Hepatocyte (in vitro differentiated cells): ENCODE measurements at regions not wholly inside any gene's neighbourhood (a gene's known extent, or its start where the extent isn't known, plus 50 kb on each side); places are given as distances from the start of the nearest gene placed in this dataset.

Source experiments
- DNase-seq: peaks from one replicate; pipeline ENCODE4 v3.0.0-alpha.2; 2016; ENCODE audit warnings: low spot score
- H2AFZ ChIP-seq: fragments of 200-600 bp; sonication (generic); 2 replicates; pipeline ENCODE4 v1.6.0; 2016; ENCODE audit warnings: antibody characterized with exemption, mild to moderate bottlenecking
- H3K27ac ChIP-seq: fragments of 200-600 bp; sonication (generic); 2 replicates; pipeline ENCODE4 v1.5.1; 2016; ENCODE audit warnings: mild to moderate bottlenecking
- H3K27me3 ChIP-seq: fragments of 200-600 bp; sonication (generic); 2 replicates; pipeline ENCODE4 v1.6.1; 2016
- H3K36me3 ChIP-seq: fragments of 200-600 bp; sonication (generic); replicated peaks from 2 replicates; pipeline ENCODE4 v1.5.1; 2016; ENCODE audit warnings: low read depth; ENCODE audit not compliant: insufficient read depth
- H3K4me1 ChIP-seq: fragments of 200-600 bp; sonication (generic); 2 replicates; pipeline ENCODE4 v1.5.1; 2016; ENCODE audit warnings: mild to moderate bottlenecking, moderate library complexity; ENCODE audit not compliant: insufficient read depth
- H3K4me2 ChIP-seq: fragments of 200-600 bp; sonication (generic); 2 replicates; pipeline ENCODE4 v1.6.0; 2016
- H3K4me3 ChIP-seq: fragments of 200-600 bp; sonication (generic); 2 replicates; pipeline ENCODE4 v1.5.1; 2016; ENCODE audit warnings: mild to moderate bottlenecking
- H3K79me2 ChIP-seq: fragments of 200-600 bp; sonication (generic); 2 replicates; pipeline ENCODE4 v1.6.0; 2017; ENCODE audit warnings: mild to moderate bottlenecking
- H3K9me2 ChIP-seq: fragments of 200-600 bp; sonication (generic); replicated peaks from 2 replicates; pipeline ENCODE4 v1.6.0; 2017; ENCODE audit warnings: mild to moderate bottlenecking; ENCODE audit not compliant: insufficient read depth
- H3K9me3 ChIP-seq: fragments of 200-600 bp; sonication (generic); 2 replicates; pipeline ENCODE4 v1.5.1; 2016; ENCODE audit warnings: low read depth, mild to moderate bottlenecking
- H4K20me1 ChIP-seq: fragments of 200-600 bp; sonication (generic); 2 replicates; pipeline ENCODE4 v1.6.0; 2016; ENCODE audit warnings: mild to moderate bottlenecking; ENCODE audit not compliant: insufficient read depth, poor library complexity, severe bottlenecking
- CTCF ChIP-seq: fragments of 200-600 bp; sonication (generic); IDR thresholded peaks from 2 replicates; pipeline ENCODE4 v1.5.1; 2016; ENCODE audit warnings: antibody characterized with exemption, mild to moderate bottlenecking; ENCODE audit not compliant: poor library complexity
- EZH2 ChIP-seq: fragments of 200-600 bp; sonication (generic); IDR thresholded peaks from 2 replicates; pipeline ENCODE4 v1.6.1; 2016; ENCODE audit warnings: antibody characterized with exemption, mild to moderate bottlenecking, borderline replicate concordance
- EZH2phosphoT487 ChIP-seq: fragments of 200-600 bp; sonication (generic); IDR thresholded peaks from one replicate; pipeline ENCODE4 v1.6.1; 2018; ENCODE audit warnings: antibody characterized with exemption, mild to moderate bottlenecking, low read depth, moderate library complexity; ENCODE audit not compliant: unreplicated experiment, severe bottlenecking
- WGBS: methylation state at CpG from one replicate; pipeline ENCODE4 v1.1.6; 2016; ENCODE audit warnings: low lambda C conversion rate; ENCODE audit errors: missing lambda C conversion rate; 5-methylcytosine and 5-hydroxymethylcytosine counted together

GRCh38 chr13:95391362-95391761 lies 90.1 kb upstream of the ABCC4 start:
- TF ChIP-seq CTCF (no peak), EZH2phosphoT487 (no peak)
- H3K4me1 ChIP-seq = no peaks in the 10 kb centered on the region
- no peaks in the 10 kb centered on the region for H3K9me2 ChIP-seq
- H3K4me2 ChIP-seq = no peak overlapping the region
- no peak overlapping the region for H3K27ac ChIP-seq
- 87% methylated on average over 2 of the region's 2 CpGs for WGBS
- H3K9me3 ChIP-seq = no peaks in the 10 kb centered on the region
- H3K4me3 ChIP-seq = no peak overlapping the region
- H4K20me1 ChIP-seq = no peaks in the 10 kb centered on the region
- H3K27me3 ChIP-seq = no peaks in the 10 kb centered on the region
- H2AFZ ChIP-seq = no peak overlapping the region
- no peaks in the 10 kb centered on the region for H3K36me3 ChIP-seq
- H3K79me2 ChIP-seq = no peaks in the 10 kb centered on the region
- no peak for DNase-seq

- H3K4me3 ChIP-seq = no peak overlapping the region
- H4K20me1 ChIP-seq = no peaks in the 10 kb centered on the region
- no peak for DNase-seq
- no peak overlapping the region for H3K4me2 ChIP-seq
- WGBS = 91% methylated on average over 2 of the region's 2 CpGs
- no peaks in the 10 kb centered on the region for H3K4me1 ChIP-seq
- H3K9me2 ChIP-seq = no peaks in the 10 kb centered on the region
- H3K9me3 ChIP-seq = no peaks in the 10 kb centered on the region
- H3K27ac ChIP-seq = no peak overlapping the region
- no peak for TF ChIP-seq CTCF
- TF ChIP-seq EZH2 = no peak
- no peak for TF ChIP-seq EZH2phosphoT487
- H3K79me2 ChIP-seq = no peaks in the 10 kb centered on the region
- H3K27me3 ChIP-seq = no peaks in the 10 kb centered on the region
- H3K36me3 ChIP-seq = no peaks in the 10 kb centered on the region
- no peak overlapping the region for H2AFZ ChIP-seq
These were observed 90.5 kb upstream of the ABCC4 start for GRCh38 chr13:95391785-95392184.

GRCh38 chr13:95392597-95392996 lies 91.3 kb upstream of the ABCC4 start:
- H3K9me3 ChIP-seq = no peaks in the 10 kb centered on the region
- no peak overlapping the region for H3K4me3 ChIP-seq
- no peaks in the 10 kb centered on the region for H3K36me3 ChIP-seq
- H3K4me1 ChIP-seq = no peaks in the 10 kb centered on the region
- no peak overlapping the region for H2AFZ ChIP-seq
- no peak overlapping the region for H3K27ac ChIP-seq
- no peak for DNase-seq
- H3K4me2 ChIP-seq = no peak overlapping the region
- no peaks in the 10 kb centered on the region for H3K79me2 ChIP-seq
- TF ChIP-seq EZH2phosphoT487 = no peak
- no peak for TF ChIP-seq EZH2
- no peak for TF ChIP-seq CTCF
- WGBS = 91% methylated on average over 3 of the region's 3 CpGs
- H4K20me1 ChIP-seq = no peaks in the 10 kb centered on the region
- no peaks in the 10 kb centered on the region for H3K27me3 ChIP-seq
- no peaks in the 10 kb centered on the region for H3K9me2 ChIP-seq

GRCh38 chr13:95403349-95404140 lies 102.3 kb upstream of the ABCC4 start:
- H3K79me2 ChIP-seq = no peaks in the 10 kb centered on the region
- peak overlapping the region; percentile 48 for H3K4me3 ChIP-seq
- no peaks in the 10 kb centered on the region for H3K36me3 ChIP-seq
- TF ChIP-seq CTCF (no peak), EZH2phosphoT487 (no peak), EZH2 (no peak)
- H3K27ac ChIP-seq = no peak overlapping the region
- peaks cover 7% of the 10 kb centered on the region for H3K4me1 ChIP-seq
- no peaks in the 10 kb centered on the region for H4K20me1 ChIP-seq
- H3K9me3 ChIP-seq = no peaks in the 10 kb centered on the region
- 18% methylated on average over 17 of the region's 17 CpGs for whole genome bisulfite sequencing
- peak overlapping the region; percentile 91 for H3K4me2 ChIP-seq
- no peaks in the 10 kb centered on the region for H3K27me3 ChIP-seq
- peak; percentile 13 for DNase-seq
- no peaks in the 10 kb centered on the region for H3K9me2 ChIP-seq
- H2AFZ ChIP-seq = peak overlapping the region; percentile 72
